GM21367 (cell line): ENCODE measurements at regions not wholly inside any gene's neighbourhood (a gene's known extent, or its start where the extent isn't known, plus 50 kb on each side); places are given as distances from the start of the nearest gene placed in this dataset.

Experiments used
- ATAC-seq: cut with Tn5 transposase; IDR thresholded peaks from one replicate; pipeline ENCODE4 v1.9.1; 2021; ENCODE audit not compliant: unreplicated experiment

DNA sequence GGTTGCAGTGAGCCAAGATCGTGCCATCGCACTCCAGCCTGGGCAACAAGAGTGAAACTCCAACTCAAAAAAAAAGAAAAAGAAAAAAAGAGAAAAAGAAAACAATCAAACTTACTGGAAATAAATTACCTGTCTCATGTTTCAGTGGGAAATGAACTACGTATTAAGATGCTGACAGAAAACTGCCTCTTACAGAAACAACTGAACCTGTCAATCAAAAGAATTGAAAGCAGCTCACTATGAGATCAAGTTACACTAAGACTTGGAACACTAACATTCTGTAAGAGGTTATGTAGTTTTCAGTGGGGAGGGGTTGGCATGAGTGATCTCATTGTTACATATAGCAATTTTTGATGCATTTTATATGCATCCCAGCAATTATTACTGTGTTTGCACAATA, 64.4 kb upstream of the SPATA31E1 start:
- ATAC-seq, result no peak

DNA sequence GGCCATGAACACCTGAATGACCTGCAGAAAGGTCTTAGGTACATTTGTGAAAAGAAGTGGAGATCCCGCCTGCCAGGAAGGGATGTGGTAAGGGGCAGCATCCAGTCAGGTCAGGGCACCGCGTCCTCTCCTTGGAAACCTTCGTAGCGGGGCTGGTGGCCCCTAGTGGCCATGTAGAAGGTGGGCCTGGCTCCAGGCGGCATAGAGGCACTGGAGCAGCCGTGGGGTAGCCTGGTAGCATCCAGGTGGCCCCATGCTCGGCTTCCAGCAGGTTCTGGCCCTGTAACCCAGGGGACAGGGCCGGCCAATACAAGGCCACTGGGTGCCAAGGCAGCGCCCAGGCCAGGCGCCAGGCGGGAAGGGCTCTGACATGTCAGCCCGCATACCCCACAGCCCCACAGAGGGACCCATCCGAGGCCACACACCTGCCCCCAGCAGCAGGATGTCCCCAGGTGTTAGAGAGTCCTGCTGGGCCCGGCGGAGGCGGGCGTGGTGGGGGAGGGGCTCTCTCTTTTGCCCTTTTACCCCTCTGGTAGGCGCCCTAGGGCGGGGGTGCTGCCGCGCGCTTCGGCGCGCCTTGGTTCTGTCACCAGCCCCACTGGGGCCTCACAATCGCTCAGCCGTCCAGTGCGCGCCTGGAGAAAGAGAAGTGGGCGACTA, 58.3 kb upstream of the SPATA31E1 start:
- ATAC-seq, result no peak

DNA sequence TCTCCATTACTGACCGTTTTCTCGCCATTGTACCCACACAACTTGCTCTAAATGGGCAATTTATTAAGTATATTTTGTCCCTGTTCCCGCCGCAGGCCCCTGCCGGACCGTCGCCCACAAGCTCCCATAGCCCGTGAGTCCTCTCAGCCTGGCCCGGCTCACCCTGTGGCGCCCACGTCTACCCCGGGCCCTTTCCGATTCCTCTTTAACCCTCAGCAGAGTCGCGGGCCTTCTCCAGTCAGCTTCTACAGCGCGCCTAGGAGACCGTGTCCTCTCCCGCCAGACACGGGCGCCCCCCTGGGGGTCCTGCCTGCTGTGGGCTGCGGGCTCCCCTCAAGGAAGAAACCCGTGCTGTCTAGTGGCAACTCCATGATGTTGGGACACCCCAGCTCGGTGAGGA, 57.8 kb upstream of the SPATA31E1 start:
- no peak for ATAC-seq

DNA sequence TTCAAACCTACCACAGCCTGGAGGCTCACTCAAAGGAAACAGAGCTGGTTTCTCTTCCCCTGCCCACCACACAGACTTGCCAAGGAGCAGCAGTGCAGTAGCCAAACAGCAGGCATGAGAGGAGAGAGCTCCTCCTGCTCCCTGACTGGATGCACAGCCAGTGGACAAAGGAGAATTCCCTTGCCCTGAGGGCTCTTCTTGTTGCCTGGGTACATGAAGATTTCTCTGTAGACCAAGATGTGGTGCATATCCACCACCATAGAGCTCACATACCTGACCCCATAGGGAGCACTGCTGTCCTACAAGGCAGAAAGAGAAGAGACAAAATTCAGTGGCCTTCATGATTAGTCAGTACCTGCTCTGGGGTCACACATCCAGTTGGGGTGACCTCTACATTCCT, 56.3 kb upstream of the SPATA31E1 start:
- ATAC-seq, result no peak

DNA sequence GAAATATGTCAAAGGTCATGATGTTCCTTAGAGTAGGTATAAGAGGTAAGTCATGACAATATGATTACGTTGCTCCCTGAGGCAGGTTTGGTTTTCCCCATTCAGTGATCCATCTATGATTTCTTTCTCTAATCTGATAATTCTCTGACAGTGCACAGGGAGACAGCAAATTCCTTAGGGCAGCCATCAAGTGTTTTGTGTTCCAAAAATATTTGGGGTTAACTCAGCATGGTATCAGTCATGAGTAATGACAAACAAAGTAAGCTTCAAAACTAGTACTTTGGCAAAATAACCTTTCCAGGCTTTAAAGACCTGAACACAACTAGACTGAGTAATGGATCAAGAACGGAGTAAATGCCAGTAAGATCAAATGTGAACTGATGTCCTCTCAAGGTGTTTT, 55.3 kb upstream of the SPATA31E1 start:
- ATAC-seq, result no peak

DNA sequence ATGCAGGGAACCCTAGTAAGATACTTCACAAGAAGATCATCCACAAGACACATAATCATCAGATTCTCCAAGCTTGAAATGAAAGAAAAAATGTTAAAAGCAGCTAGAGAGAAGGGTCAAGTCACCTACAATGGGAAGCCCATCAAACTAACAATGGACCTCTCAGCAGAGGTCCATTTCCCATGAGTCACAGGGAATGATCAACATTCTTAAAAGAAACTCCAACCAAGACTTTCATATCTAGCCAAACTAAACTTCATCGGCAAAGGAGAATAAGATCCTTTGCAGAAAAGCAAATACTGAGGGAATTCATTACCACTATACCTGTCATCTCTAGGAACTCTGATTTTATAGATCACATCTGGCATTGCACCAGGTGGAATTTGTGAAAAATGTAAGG, 52.9 kb upstream of the SPATA31E1 start:
- ATAC-seq, result no peak

DNA sequence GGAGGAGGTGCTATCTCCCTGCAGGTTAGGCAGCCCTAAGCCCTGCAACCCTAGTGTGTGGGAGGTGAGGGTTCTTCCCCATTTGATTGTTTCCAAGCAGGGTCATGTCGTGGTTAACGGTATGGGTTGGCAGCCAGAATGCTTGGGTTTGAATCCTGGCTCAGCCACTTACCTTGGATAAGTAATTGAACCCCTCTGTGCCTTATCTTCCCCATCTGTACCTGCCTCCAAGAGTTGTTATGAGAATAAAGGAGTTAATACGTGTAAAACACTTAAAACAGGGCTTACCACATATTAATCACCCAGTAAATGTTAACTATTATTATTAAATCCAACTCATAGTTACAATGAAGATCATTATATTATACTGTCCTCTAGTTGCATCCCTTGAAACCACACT, 52.2 kb upstream of the SPATA31E1 start:
- ATAC-seq, result no peak

DNA sequence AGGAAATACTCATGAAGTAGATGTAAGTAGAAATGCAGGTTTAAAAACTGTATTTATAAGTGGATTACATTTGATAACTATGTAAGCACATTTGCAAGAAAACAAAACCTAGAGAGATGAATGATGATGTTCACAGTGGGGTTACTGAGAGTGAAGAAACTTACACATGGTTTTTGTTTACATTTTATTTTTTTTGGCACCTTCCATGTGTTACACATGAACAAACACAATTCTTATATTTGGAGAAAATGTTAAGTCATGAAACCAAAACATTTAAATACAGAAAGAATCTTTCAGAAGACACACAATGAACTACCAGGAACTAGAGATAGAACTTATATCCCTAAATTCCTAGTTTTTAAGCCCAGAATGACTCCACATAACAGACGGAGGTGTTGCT, 51.5 kb upstream of the SPATA31E1 start:
- no peak for ATAC-seq
